C4-2B (cell line): ENCODE measurements at regions not wholly inside any gene's neighbourhood (a gene's known extent, or its start where the extent isn't known, plus 50 kb on each side); places are given as distances from the start of the nearest gene placed in this dataset.

Experiments
- H3K27ac ChIP-seq: fragments of 450-650 bp; 2 replicates; pipeline ENCODE4 v1.5.1; 2017
- ZFX ChIP-seq: fragments of 450-650 bp; IDR thresholded peaks from 2 replicates; pipeline ENCODE4 v1.6.1; 2017
- TF ChIP-seq, protein P1 (sequence below): fragments of 450-650 bp; conservative IDR thresholded peaks from 2 replicates; pipeline ENCODE4 v1.5.1; 2017; ENCODE audit warnings: mild to moderate bottlenecking

DNA sequence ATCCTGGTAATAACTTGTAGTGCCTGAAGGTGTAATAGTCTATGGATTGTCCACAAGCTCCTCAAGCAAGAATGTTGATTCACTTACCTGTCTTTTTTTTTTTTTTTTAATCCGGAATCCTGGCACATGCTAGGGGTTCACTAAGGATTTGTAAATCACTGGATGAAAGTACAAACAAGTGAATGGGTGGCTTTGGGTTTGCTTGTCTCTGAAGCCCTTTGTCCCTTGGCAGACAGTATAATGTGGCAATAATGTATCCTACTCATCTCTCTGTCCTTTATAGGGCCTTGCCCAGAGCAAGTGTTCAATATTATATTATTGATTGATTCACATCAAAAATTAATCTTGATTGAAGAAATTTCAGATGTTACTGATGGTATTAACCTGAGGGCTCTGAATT is 334.0 kb upstream of the CPEB2 start:
- TF ChIP-seq ZFX = no peak
- TF ChIP-seq, protein P1, sequence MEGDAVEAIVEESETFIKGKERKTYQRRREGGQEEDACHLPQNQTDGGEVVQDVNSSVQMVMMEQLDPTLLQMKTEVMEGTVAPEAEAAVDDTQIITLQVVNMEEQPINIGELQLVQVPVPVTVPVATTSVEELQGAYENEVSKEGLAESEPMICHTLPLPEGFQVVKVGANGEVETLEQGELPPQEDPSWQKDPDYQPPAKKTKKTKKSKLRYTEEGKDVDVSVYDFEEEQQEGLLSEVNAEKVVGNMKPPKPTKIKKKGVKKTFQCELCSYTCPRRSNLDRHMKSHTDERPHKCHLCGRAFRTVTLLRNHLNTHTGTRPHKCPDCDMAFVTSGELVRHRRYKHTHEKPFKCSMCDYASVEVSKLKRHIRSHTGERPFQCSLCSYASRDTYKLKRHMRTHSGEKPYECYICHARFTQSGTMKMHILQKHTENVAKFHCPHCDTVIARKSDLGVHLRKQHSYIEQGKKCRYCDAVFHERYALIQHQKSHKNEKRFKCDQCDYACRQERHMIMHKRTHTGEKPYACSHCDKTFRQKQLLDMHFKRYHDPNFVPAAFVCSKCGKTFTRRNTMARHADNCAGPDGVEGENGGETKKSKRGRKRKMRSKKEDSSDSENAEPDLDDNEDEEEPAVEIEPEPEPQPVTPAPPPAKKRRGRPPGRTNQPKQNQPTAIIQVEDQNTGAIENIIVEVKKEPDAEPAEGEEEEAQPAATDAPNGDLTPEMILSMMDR = no peak
- no peak overlapping the region for H3K27ac ChIP-seq

DNA sequence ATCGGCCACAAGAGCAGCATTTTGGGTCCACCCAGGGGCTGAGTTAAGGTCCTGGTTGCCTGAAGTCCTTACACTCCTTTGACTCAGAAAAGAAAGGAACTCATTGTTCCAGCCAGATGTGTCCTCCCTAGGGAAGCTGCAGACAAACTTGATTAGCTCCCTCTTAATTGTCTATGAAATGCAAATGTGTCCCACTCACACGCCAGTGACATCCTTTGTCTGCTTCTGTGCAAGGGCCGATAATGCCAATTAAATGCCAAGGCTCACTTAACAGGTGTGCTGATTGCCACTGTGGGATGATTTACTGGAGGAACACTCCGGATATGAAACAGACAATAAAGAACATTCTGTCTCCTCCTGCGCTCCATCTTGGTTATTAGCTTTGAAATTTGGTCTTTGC is 332.9 kb upstream of the CPEB2 start:
- TF ChIP-seq ZFX = no peak
- TF ChIP-seq, protein P1 = no peak

DNA sequence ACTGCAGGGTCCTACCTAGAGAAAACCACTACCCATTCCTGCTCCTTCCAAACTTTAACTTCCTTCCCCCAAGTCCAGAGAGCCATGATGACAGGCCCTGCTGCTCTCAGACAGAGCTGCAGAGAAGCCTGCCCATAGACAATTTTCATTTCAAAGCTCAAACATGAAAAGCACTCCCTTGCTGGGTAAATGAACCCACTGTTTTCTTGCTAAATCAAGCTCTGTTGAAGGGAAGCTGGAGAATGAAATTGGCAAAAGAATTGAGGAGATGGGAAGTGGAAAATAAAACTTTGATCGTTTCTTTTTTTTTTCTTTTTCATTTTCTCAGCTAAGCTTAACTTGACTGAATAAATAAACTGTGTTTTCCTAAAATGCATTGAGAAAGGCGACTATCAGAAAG is 331.1 kb upstream of the CPEB2 start:
- no peak overlapping the region for H3K27ac ChIP-seq
- no peak for TF ChIP-seq ZFX

More for the DNA sequence above, 332.9 kb upstream of the CPEB2 start:
- no peak overlapping the region for H3K27ac ChIP-seq

DNA sequence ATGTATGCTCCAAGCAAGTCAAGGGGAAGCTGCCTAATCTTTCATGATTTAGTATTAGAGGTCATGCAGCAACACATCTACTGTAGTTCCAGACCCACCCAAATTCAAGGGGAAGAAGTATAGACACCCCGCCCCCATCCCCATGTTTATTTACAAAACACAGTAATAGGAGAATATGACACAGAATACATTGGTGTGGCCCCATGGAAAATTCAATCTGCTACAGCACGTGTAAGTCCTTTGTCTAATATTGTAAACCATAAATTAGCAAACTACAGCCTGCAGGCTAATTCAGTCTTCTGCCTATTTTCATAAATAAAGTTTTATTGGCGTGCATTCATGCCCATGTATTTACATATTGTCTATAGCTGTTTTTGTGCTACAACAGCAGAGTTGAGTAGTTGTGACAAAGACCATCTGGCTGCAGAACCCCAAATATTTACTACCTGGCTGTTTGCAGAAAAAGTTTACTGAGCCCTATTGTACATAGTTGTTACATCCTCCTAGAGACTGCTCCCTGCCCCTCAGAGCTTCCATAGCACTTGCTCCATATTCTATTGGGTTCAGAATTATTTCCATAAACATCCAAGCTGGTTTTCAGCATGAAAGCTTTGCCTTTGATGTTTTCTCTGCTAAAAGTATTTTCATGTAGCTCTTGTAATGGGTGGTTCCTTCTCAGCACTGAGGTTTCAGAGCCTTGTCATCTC is 326.8 kb upstream of the CPEB2 start:
- TF ChIP-seq, protein P1 = no peak
- TF ChIP-seq ZFX = no peak
- H3K27ac ChIP-seq = no peak overlapping the region

DNA sequence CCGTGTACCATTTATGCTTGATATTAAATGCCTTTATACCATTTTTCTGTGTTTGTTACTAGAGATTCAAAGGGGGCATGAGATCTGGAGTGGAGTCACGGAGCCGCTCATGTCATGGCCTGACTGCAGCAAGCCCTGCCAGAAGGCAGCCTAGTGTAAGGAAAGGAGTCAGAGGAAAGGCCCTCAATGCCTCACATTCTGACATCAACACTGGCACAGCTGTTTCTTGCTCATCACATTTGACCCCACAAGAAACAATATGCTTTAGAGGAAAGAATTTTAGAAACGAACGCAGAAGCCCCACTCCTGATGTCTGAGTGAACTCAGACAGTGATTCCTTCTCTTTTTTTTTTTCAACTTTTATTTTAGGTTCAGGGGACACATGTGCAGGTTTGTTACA is 322.4 kb upstream of the CPEB2 start:
- TF ChIP-seq, protein P1 = no peak
- TF ChIP-seq ZFX = no peak
- H3K27ac ChIP-seq = no peak overlapping the region

DNA sequence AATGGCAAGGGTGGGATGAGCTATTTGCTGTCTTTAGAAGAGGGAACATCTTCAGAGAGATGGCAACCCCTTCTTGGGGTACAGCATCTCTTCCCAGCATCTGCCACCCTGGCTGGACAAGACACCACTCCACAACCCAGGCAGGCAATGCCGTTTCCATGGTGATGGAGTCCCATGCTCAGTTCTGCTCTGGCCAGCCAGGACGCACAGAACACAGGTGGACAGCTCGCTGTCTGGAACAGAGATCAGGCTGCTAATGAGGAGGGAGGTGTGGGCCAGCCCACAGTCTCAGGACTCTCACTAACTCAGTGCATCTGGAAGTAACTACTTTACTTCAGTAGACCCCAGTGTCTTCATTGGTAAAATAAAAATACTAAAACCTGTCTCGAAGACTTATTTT is 321.0 kb upstream of the CPEB2 start:
- no peak for TF ChIP-seq ZFX
- TF ChIP-seq, protein P1 = no peak
- no peak overlapping the region for H3K27ac ChIP-seq

DNA sequence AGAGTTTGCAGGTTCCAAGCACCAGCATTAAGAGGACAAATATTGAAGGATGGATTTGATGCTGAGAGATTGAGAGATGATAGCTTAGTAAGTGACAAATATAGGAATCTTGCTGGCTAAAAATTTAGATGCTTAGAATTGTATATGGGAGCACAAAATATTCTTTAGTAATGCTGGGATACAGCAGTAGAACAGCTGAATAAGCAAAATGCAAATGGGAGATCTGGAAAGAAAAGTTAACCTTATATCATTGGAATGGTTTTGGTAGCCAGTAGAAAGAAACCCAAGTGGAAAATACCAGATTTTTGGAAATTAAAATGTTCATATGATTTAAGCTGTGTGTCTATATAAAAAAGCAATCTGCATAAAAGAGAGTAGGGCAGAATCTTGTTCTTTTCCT is 308.6 kb upstream of the CPEB2 start:
- H3K27ac ChIP-seq = no peak overlapping the region
- TF ChIP-seq, protein P1 = no peak
- TF ChIP-seq ZFX = no peak

DNA sequence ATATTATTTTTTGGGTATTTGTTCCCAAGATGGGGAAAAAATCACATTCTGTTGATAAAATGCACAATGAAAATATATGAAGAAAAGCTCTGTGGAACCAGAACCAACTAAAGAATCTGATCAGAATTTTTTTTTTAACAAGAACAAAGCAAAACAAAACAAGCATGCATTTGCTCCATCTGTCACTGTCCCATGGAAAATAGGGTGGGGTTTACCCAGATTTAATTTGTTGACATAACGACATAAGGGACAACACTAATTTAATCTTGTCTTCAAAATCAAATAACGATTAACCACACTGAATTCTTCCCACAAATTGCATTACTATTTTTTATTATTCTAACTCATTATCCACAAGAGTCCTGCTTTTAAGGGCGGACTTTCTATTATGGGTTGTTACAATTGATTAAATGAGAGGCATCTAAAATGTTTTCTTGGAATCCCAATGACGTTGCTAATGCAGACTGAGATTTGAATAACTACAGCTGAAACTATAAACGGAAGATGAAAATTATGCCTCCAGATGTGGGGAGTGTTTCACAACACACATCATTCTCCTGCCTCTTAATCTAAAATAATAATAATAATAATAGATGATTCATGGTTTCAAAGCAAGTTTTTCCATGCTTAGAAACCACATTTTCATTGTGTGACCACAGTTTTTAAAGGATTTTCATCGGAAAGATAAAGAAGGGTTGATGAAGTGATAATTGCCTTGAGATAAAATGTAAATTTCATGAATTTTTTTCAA is 307.0 kb upstream of the CPEB2 start:
- no peak overlapping the region for H3K27ac ChIP-seq
- TF ChIP-seq, protein P1 = no peak
- no peak for TF ChIP-seq ZFX
